ENCODE measurements at regions not wholly inside any gene's neighbourhood (a gene's known extent, or its start where the extent isn't known, plus 50 kb on each side); places are given as distances from the start of the nearest gene placed in this dataset.
"Not testable (repeated sequence)": the region's sequence is repeated elsewhere in the genome, so short reads cannot be mapped to it uniquely, and the experiment has no call there.

DNA sequence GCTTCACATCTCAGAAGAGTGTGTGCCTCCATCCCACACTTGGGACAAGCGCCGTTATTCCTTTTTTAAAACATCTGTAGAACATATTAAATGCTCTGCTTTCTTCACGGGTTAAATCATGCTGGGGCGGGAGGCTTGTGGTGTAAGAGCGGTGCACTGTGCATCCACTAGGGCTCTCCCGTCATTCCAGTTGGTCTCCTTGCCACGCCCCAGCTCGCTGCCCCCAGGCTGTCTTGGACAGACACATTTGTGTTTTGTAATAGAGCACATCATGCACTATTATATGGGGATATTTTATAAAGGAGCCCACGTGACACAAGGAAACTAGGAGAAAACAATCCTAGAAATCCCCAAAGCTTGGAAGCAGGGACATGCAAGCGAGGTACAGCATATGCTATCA, 87.7 kb upstream of the PLGLB2 start:
- H3K9me3 ChIP-seq (ENCODE audit: control insufficient read depth, low read length); H3K27me3 ChIP-seq (ENCODE audit: control insufficient read depth in 1 of 2, insufficient read depth in 2 of 2, low read length in 1 of 2); H3K36me3 ChIP-seq (ENCODE audit: control insufficient read depth in 1 of 2, insufficient read depth in 2 of 2, low read length in 1 of 2); H3K4me1 ChIP-seq (ENCODE audit: control insufficient read depth in 1 of 2, insufficient read depth in 2 of 2, low read length in 2 of 2); ATAC-seq (ENCODE audit: low FRiP score); DNase-seq; intact Hi-C loops (cut with DNase I); H3K27ac ChIP-seq (ENCODE audit: low read depth in 1 of 2, low read length in 2 of 2); H3K4me3 ChIP-seq (ENCODE audit: low read length in 2 of 2): not testable (repeated sequence)
- WGBS, 2 donors, result 95 to 98% methylated on average over 9 of the region's 10 CpGs

DNA sequence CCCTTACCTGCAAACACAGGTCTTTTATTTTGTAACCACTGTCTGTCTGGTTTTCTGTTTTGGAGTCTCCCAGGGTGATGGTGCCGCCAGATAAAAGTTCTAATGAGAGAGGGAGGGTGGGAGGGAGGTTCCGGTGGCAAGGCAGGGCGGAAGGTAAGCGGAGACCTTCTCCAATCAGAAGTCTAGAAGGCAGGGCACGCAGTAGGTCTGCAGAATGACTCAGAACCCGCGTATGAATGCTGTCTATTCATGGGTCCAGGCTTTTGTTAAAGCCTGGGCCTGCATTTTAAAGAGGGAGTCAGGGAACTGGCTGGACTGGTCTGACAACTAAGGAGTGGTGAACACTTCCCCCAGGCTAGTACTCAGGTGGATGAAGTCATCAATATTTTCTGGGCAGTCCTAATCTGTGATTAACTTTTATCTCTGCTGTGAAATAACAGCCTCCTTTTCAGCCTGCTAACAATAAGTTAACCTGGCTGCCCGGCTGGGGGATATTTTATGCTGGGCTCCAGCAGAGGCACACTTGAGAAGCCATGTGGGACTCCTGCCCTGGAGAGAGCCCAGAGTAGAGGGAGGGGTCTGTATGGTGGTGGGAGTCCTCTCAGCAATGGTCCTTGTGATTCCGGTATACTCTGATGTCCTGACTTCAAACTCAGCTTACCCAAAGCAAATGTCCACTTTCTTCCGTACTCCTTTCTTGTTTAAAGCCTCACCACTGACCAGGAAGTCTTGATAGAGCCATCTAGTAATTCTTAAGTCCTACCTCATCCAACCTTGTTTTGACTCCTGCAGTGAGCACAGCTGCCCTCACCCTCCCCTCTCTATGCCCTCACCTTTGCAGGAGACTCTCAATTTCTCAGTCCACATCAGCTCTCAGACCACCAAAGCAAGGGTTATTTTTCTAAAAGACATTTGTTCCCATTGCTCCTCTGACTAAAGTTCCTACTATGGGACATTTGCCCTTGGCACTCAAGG, 85.3 kb upstream of the PLGLB2 start:
- not testable (repeated sequence) for ATAC-seq (ENCODE audit: low FRiP score)

DNA sequence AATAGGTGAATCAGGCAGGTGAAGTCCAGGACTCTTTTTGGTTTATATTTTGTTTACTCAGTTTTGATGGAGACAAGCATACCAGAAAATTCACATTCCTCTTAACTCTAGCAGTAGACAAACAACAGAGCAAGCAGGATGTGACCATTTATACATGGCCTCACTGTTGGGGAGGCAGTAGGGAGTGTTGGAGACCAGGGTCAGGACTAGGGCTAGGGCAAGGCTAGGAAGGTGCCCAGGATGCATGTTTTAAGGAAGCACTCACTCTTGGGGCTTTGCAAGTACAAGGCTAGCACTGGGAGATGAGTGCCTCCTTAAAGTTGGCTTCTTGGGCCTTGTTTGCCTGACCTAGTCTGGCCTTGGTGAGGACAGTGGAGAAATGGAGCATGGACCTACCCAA, 84.5 kb upstream of the PLGLB2 start:
- ATAC-seq (ENCODE audit: low FRiP score); H3K9me3 ChIP-seq (ENCODE audit: control insufficient read depth, low read length); H3K36me3 ChIP-seq (ENCODE audit: control insufficient read depth in 1 of 2, insufficient read depth in 2 of 2, low read length in 1 of 2); H3K27me3 ChIP-seq (ENCODE audit: control insufficient read depth in 1 of 2, insufficient read depth in 2 of 2, low read length in 1 of 2); H3K4me3 ChIP-seq (ENCODE audit: low read length in 2 of 2); DNase-seq; H3K27ac ChIP-seq (ENCODE audit: low read depth in 1 of 2, low read length in 2 of 2); intact Hi-C loops (cut with DNase I); H3K4me1 ChIP-seq (ENCODE audit: control insufficient read depth in 1 of 2, insufficient read depth in 2 of 2, low read length in 2 of 2): not testable (repeated sequence)

More for the DNA sequence above, 85.3 kb upstream of the PLGLB2 start:
- DNase-seq; H3K4me1 ChIP-seq (ENCODE audit: control insufficient read depth in 1 of 2, insufficient read depth in 2 of 2, low read length in 2 of 2); H3K27ac ChIP-seq (ENCODE audit: low read depth in 1 of 2, low read length in 2 of 2); H3K36me3 ChIP-seq (ENCODE audit: control insufficient read depth in 1 of 2, insufficient read depth in 2 of 2, low read length in 1 of 2); H3K9me3 ChIP-seq (ENCODE audit: control insufficient read depth, low read length); H3K27me3 ChIP-seq (ENCODE audit: control insufficient read depth in 1 of 2, insufficient read depth in 2 of 2, low read length in 1 of 2); intact Hi-C loops (cut with DNase I); H3K4me3 ChIP-seq (ENCODE audit: low read length in 2 of 2): not testable (repeated sequence)
- 82 to 88% methylated on average over 9 of the region's 10 CpGs for WGBS, 2 donors

DNA sequence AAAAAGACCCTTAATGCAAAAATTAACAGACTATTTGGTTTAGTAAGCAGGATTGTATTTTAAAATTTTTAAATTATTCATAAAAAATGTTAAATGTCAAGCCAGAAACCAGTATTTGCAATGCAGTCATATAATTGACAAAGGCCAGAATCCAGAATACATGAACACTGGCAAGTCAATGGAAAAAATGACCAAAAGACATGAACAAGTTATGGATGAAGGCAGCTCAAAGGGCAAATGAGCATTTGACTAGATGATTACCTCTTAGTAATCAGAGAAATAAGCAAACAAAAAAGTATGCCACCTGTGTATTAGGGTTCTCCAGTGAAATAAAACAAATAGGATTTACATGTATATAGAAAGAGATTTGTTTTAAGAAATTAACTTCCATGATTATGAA, 80.9 kb upstream of the PLGLB2 start:
- H3K27ac ChIP-seq (ENCODE audit: low read depth in 1 of 2, low read length in 2 of 2); H3K4me3 ChIP-seq (ENCODE audit: low read length in 2 of 2); DNase-seq; ATAC-seq (ENCODE audit: low FRiP score); intact Hi-C loops (cut with DNase I); H3K9me3 ChIP-seq (ENCODE audit: control insufficient read depth, low read length); H3K4me1 ChIP-seq (ENCODE audit: control insufficient read depth in 1 of 2, insufficient read depth in 2 of 2, low read length in 2 of 2); H3K36me3 ChIP-seq (ENCODE audit: control insufficient read depth in 1 of 2, insufficient read depth in 2 of 2, low read length in 1 of 2); H3K27me3 ChIP-seq (ENCODE audit: control insufficient read depth in 1 of 2, insufficient read depth in 2 of 2, low read length in 1 of 2): not testable (repeated sequence)

DNA sequence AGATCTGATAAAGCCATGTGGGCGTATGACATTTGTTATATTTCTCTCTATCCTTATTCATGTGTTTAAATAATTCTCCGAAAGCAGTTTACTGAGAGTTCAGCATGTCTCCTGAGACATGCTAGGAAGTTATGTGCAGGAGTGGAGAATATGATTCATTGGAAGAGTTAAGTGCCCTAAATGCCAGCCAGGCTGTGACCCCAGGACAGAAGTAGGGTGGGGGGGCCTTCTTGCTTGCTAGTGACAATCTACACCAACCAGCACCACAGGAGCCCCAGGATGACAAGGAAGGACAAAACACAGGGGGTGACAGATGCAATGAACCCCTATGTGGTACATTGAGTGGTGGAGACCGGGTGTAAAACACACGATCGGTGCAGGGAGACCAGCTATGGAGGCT, 79.5 kb upstream of the PLGLB2 start:
- H3K4me3 ChIP-seq (ENCODE audit: low read length in 2 of 2); DNase-seq; H3K9me3 ChIP-seq (ENCODE audit: control insufficient read depth, low read length); H3K4me1 ChIP-seq (ENCODE audit: control insufficient read depth in 1 of 2, insufficient read depth in 2 of 2, low read length in 2 of 2); ATAC-seq (ENCODE audit: low FRiP score); H3K27me3 ChIP-seq (ENCODE audit: control insufficient read depth in 1 of 2, insufficient read depth in 2 of 2, low read length in 1 of 2); H3K27ac ChIP-seq (ENCODE audit: low read depth in 1 of 2, low read length in 2 of 2); intact Hi-C loops (cut with DNase I); H3K36me3 ChIP-seq (ENCODE audit: control insufficient read depth in 1 of 2, insufficient read depth in 2 of 2, low read length in 1 of 2): not testable (repeated sequence)
- WGBS, 2 donors, result no CpG with 5 or more reads among the region's 5 CpGs

DNA sequence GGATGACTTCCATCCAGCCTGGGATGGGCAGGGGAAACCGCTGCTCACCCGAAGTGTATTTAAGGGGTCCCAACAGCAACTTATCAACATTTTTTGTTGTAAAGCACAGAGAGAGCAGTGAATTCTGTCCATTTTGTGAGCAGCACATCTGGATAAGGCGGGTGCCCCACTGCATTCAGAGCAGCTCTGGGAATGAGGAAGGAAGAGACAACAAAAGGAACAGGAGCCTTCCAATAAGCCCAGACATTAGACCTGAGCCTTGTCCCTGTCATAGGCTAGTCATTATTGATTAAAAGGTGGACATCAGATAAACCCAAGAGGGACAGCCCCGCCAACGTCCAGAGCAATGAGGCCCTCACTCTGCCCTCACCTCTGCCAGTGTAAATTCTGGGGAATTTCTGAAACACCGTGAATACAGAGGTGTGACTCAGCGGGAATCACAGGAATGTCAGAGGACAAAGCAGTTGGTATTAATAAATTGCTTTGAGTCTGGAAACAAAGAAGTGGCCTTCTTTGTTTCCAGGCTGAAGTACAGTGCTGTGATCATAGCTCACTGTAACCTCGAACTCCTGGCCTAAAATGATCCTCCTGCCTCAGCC, 78.2 kb upstream of the PLGLB2 start:
- H3K4me1 ChIP-seq (ENCODE audit: control insufficient read depth in 1 of 2, insufficient read depth in 2 of 2, low read length in 2 of 2); DNase-seq; H3K4me3 ChIP-seq (ENCODE audit: low read length in 2 of 2); H3K27me3 ChIP-seq (ENCODE audit: control insufficient read depth in 1 of 2, insufficient read depth in 2 of 2, low read length in 1 of 2); intact Hi-C loops (cut with DNase I); H3K27ac ChIP-seq (ENCODE audit: low read depth in 1 of 2, low read length in 2 of 2); ATAC-seq (ENCODE audit: low FRiP score); H3K36me3 ChIP-seq (ENCODE audit: control insufficient read depth in 1 of 2, insufficient read depth in 2 of 2, low read length in 1 of 2); H3K9me3 ChIP-seq (ENCODE audit: control insufficient read depth, low read length): not testable (repeated sequence)
- 87 to 93% methylated on average over 5 of the region's 8 CpGs for WGBS, 2 donors

DNA sequence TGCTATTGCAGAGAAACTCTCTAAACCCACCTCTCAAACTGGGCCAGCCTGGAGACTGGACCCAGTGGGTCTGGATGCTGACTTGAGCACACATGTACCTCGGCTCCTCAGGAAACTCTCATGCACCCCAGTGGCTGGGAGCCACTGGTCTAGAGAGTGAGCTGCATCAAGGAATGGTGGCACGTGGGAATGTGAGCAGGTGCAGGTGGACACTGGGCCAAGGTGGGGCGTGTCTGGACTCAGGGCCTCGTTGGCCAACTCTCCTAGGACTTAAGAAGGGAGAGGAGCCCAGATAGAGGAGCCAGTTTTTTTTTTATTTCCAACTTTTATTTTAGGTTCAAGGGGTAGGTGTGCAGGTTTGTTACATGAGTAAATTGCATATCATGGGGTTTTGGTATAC, 75.5 kb upstream of the PLGLB2 start:
- H3K9me3 ChIP-seq (ENCODE audit: control insufficient read depth, low read length); DNase-seq; H3K36me3 ChIP-seq (ENCODE audit: control insufficient read depth in 1 of 2, insufficient read depth in 2 of 2, low read length in 1 of 2); intact Hi-C loops (cut with DNase I); H3K27me3 ChIP-seq (ENCODE audit: control insufficient read depth in 1 of 2, insufficient read depth in 2 of 2, low read length in 1 of 2); H3K4me1 ChIP-seq (ENCODE audit: control insufficient read depth in 1 of 2, insufficient read depth in 2 of 2, low read length in 2 of 2); ATAC-seq (ENCODE audit: low FRiP score); H3K4me3 ChIP-seq (ENCODE audit: low read length in 2 of 2); H3K27ac ChIP-seq (ENCODE audit: low read depth in 1 of 2, low read length in 2 of 2): not testable (repeated sequence)
- whole genome bisulfite sequencing, 2 donors, result 98 to 100% methylated on average over 4 of the region's 4 CpGs

DNA sequence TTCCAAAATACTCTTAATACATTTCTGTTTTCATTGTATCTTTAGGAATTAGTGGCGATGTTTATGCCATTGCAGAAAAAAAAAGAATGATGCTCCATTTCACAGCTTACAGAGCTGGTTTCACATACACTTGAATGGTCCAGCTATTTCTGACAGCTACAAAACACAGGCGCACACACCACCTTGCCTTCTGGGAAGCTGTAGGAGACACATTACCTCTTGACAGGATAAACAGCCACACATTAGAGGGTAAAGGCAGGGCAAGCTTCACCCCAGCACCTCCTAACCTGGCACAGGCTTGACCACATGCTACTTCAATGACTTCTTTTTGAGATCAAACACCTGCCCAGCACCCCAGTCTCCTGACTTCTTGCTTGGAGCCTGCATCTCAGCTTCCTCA, 73.2 kb upstream of the PLGLB2 start:
- H3K4me1 ChIP-seq (ENCODE audit: control insufficient read depth in 1 of 2, insufficient read depth in 2 of 2, low read length in 2 of 2); H3K9me3 ChIP-seq (ENCODE audit: control insufficient read depth, low read length); ATAC-seq (ENCODE audit: low FRiP score); H3K27ac ChIP-seq (ENCODE audit: low read depth in 1 of 2, low read length in 2 of 2); intact Hi-C loops (cut with DNase I); H3K36me3 ChIP-seq (ENCODE audit: control insufficient read depth in 1 of 2, insufficient read depth in 2 of 2, low read length in 1 of 2); DNase-seq; H3K27me3 ChIP-seq (ENCODE audit: control insufficient read depth in 1 of 2, insufficient read depth in 2 of 2, low read length in 1 of 2); H3K4me3 ChIP-seq (ENCODE audit: low read length in 2 of 2): not testable (repeated sequence)
- 90 to 91% methylated on average over 1 of the region's 2 CpGs for WGBS, 2 donors

DNA sequence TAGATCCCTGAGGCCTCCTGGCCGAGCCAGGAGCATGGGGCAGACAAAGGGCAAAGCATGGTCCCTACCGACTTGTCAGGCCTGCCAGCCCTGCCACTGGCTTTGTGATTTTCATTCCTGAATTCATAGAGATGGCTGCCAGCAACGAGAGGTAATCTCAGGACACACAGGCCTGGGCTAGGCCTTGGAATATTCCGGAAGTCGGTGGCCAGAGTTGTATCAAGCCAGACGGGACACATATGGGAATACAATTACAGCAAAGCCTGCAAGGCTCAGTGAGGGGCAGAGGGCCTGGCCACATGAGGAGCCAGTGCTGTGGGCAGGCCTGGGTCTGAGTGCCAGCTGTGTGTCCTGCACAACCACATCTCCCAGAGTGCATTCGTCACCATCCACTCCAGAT, 72.4 kb upstream of the PLGLB2 start:
- H3K4me3 ChIP-seq (ENCODE audit: low read length in 2 of 2); H3K9me3 ChIP-seq (ENCODE audit: control insufficient read depth, low read length); H3K36me3 ChIP-seq (ENCODE audit: control insufficient read depth in 1 of 2, insufficient read depth in 2 of 2, low read length in 1 of 2); H3K4me1 ChIP-seq (ENCODE audit: control insufficient read depth in 1 of 2, insufficient read depth in 2 of 2, low read length in 2 of 2); H3K27me3 ChIP-seq (ENCODE audit: control insufficient read depth in 1 of 2, insufficient read depth in 2 of 2, low read length in 1 of 2); DNase-seq; H3K27ac ChIP-seq (ENCODE audit: low read depth in 1 of 2, low read length in 2 of 2); intact Hi-C loops (cut with DNase I); ATAC-seq (ENCODE audit: low FRiP score): not testable (repeated sequence)
- WGBS, 2 donors, result 6 to 10% methylated on average over 2 to 5 of the region's 7 CpGs

Measured in aorta (tissue), 5 donors.